ENCODE measurements at regions not wholly inside any gene's neighbourhood (a gene's known extent, or its start where the extent isn't known, plus 50 kb on each side); places are given as distances from the start of the nearest gene placed in this dataset.

- H3K4me3 ChIP-seq (ENCODE audit: low read depth, poor library complexity, severe bottlenecking) = no peak overlapping the region
- TF ChIP-seq CTCF (IDR thresholded peaks at IDR 0.05) (no peak), POLR2A (IDR thresholded peaks at IDR 0.05) (no peak)
- WGBS, 2 donors = 74 to 90% methylated on average over 8 of the region's 8 CpGs
- peak in 1 of 2 donors; percentile 17 for DNase-seq (ENCODE audit: low spot score in 2 of 2)
- intact Hi-C loops (cut with DNase I; ENCODE audit: low total_unique reads) = no loop called here
Observed at GRCh38 chr6:40164345-40164755, 230.1 kb upstream of the MOCS1 start.

GRCh38 chr6:40163924-40164323, 229.7 kb upstream of the MOCS1 start:
- intact Hi-C loops (cut with DNase I; ENCODE audit: low total_unique reads) = no loop called here
- WGBS, 2 donors = 61 to 82% methylated on average over 6 to 7 of the region's 7 CpGs
- TF ChIP-seq POLR2A (IDR thresholded peaks at IDR 0.05) = no peak
- TF ChIP-seq CTCF (IDR thresholded peaks at IDR 0.05) = no peak
- DNase-seq (ENCODE audit: low spot score in 2 of 2) = no peak
- H3K4me3 ChIP-seq (ENCODE audit: low read depth, poor library complexity, severe bottlenecking) = no peak overlapping the region

GRCh38 chr6:40162074-40162473, 227.8 kb upstream of the MOCS1 start:
- DNase-seq (ENCODE audit: low spot score in 2 of 2) = no peak
- no peak overlapping the region for H3K4me3 ChIP-seq (ENCODE audit: low read depth, poor library complexity, severe bottlenecking)
- WGBS, 2 donors = 80 to 88% methylated on average over 5 of the region's 5 CpGs
- TF ChIP-seq POLR2A (IDR thresholded peaks at IDR 0.05) (no peak), CTCF (IDR thresholded peaks at IDR 0.05) (no peak)
- intact Hi-C loops (cut with DNase I; ENCODE audit: low total_unique reads) = no loop called here

- intact Hi-C loops (cut with DNase I; ENCODE audit: low total_unique reads) = no loop called here
Observed at GRCh38 chr6:40160826-40161225, 226.6 kb upstream of the MOCS1 start.

GRCh38 chr6:40159865-40160264, 225.6 kb upstream of the MOCS1 start:
- TF ChIP-seq POLR2A (IDR thresholded peaks at IDR 0.05) (no peak), CTCF (IDR thresholded peaks at IDR 0.05) (no peak)
- WGBS, 2 donors = 61 to 62% methylated on average over 2 of the region's 2 CpGs
- no peak for DNase-seq (ENCODE audit: low spot score in 2 of 2)
- intact Hi-C loops (cut with DNase I; ENCODE audit: low total_unique reads) = no loop called here
- H3K4me3 ChIP-seq (ENCODE audit: low read depth, poor library complexity, severe bottlenecking) = no peak overlapping the region

More at GRCh38 chr6:40160826-40161225, 226.6 kb upstream of the MOCS1 start:
- no peak for TF ChIP-seq CTCF (IDR thresholded peaks at IDR 0.05)
- TF ChIP-seq POLR2A (IDR thresholded peaks at IDR 0.05) = no peak
- no peak overlapping the region for H3K4me3 ChIP-seq (ENCODE audit: low read depth, poor library complexity, severe bottlenecking)
- WGBS, 2 donors = 82 to 87% methylated on average over 3 of the region's 3 CpGs
- DNase-seq (ENCODE audit: low spot score in 2 of 2) = no peak

- no peak for DNase-seq (ENCODE audit: low spot score in 2 of 2)
- H3K4me3 ChIP-seq (ENCODE audit: low read depth, poor library complexity, severe bottlenecking) = no peak overlapping the region
- TF ChIP-seq POLR2A (IDR thresholded peaks at IDR 0.05) (no peak), CTCF (IDR thresholded peaks at IDR 0.05) (no peak)
- WGBS, 2 donors = 77 to 84% methylated on average over 9 of the region's 9 CpGs
- intact Hi-C loops (cut with DNase I; ENCODE audit: low total_unique reads) = no loop called here
Observed at GRCh38 chr6:40152701-40153436, 218.6 kb upstream of the MOCS1 start.

Data from lower leg skin (tissue), 4 donors.